Astrocyte (in vitro differentiated cells and primary cell): ENCODE measurements at regions not wholly inside any gene's neighbourhood (a gene's known extent, or its start where the extent isn't known, plus 50 kb on each side); places are given as distances from the start of the nearest gene placed in this dataset.
"Not testable (repeated sequence)": the region's sequence is repeated elsewhere in the genome, so short reads cannot be mapped to it uniquely, and the experiment has no call there.

Experiments
- DNase-seq: peaks from one replicate; pipeline ENCODE4 v3.0.0-alpha.2; 2010; ENCODE audit warnings: low read depth
- FAIRE-seq: peaks from 2 replicates; lab custom pipeline; 2011; peaks lifted over from hg19 to GRCh38; lab: Jason Lieb, UNC
- H2AFZ ChIP-seq: 2 replicates; pipeline ENCODE4 v1.6.0; 2012; ENCODE audit warnings: low read depth, low read length, inconsistent platforms
- H3K27ac ChIP-seq: 2 replicates; pipeline ENCODE4 v1.5.1; 2011; ENCODE audit warnings: low read depth, low read length, inconsistent platforms
- H3K27me3 ChIP-seq: 2 replicates; pipeline ENCODE4 v1.6.0; 2011; ENCODE audit warnings: low read length, inconsistent platforms; ENCODE audit not compliant: insufficient read depth
- H3K36me3 ChIP-seq: 2 replicates; pipeline ENCODE4 v1.5.1; 2011; ENCODE audit warnings: low read length, inconsistent platforms; ENCODE audit not compliant: insufficient read depth
- H3K4me1 ChIP-seq: 2 replicates; pipeline ENCODE4 v1.5.1; 2011; ENCODE audit warnings: low read length, inconsistent platforms; ENCODE audit not compliant: insufficient read depth
- H3K4me2 ChIP-seq: 2 replicates; pipeline ENCODE4 v1.6.0; 2012; ENCODE audit warnings: low read length, inconsistent platforms
- H3K4me3 ChIP-seq: 2 replicates; pipeline ENCODE4 v1.5.1; 2011; ENCODE audit warnings: low read depth, mild to moderate bottlenecking, low read length, inconsistent platforms; ENCODE audit not compliant: insufficient read depth
- H3K79me2 ChIP-seq: 2 replicates; pipeline ENCODE4 v1.6.0; 2012; ENCODE audit warnings: mild to moderate bottlenecking, low read length, inconsistent platforms; ENCODE audit not compliant: insufficient read depth
- H3K9ac ChIP-seq: 2 replicates; pipeline ENCODE4 v1.6.0; 2012; ENCODE audit warnings: mild to moderate bottlenecking, low read length, inconsistent platforms
- H3K9me3 ChIP-seq: 2 replicates; pipeline ENCODE4 v1.5.1; 2012; ENCODE audit warnings: low read depth, mild to moderate bottlenecking, low read length, inconsistent platforms; ENCODE audit not compliant: insufficient read depth
- H4K20me1 ChIP-seq: 2 replicates; pipeline ENCODE4 v1.6.0; 2012; ENCODE audit warnings: low read length, inconsistent platforms; ENCODE audit not compliant: insufficient read depth
- H3K27ac Mint-ChIP-seq: one replicate; pipeline ENCODE4 v1.8.0; 2021; ENCODE audit warnings: mild to moderate bottlenecking, mixed read lengths; ENCODE audit not compliant: unreplicated experiment
- H3K27me3 Mint-ChIP-seq: one replicate; pipeline ENCODE4 v1.8.0; 2021; ENCODE audit warnings: low read depth, mixed read lengths; ENCODE audit not compliant: unreplicated experiment
- H3K36me3 Mint-ChIP-seq: one replicate; pipeline ENCODE4 v1.8.0; 2021; ENCODE audit warnings: low read depth, mixed read lengths; ENCODE audit not compliant: unreplicated experiment
- H3K4me1 Mint-ChIP-seq: one replicate; pipeline ENCODE4 v1.8.0; 2021; ENCODE audit warnings: low read depth, mixed read lengths; ENCODE audit not compliant: unreplicated experiment
- H3K4me3 Mint-ChIP-seq: one replicate; pipeline ENCODE4 v1.8.0; 2021; ENCODE audit warnings: mild to moderate bottlenecking, moderate library complexity, mixed read lengths; ENCODE audit not compliant: unreplicated experiment
- H3K9me3 Mint-ChIP-seq: one replicate; pipeline ENCODE4 v1.8.0; 2021; ENCODE audit warnings: mild to moderate bottlenecking, mixed read lengths; ENCODE audit not compliant: unreplicated experiment
- EZH2 ChIP-seq: IDR thresholded peaks from 2 replicates; pipeline ENCODE4 v1.6.1; 2012; ENCODE audit warnings: mild to moderate bottlenecking, low read length, inconsistent platforms; ENCODE audit not compliant: insufficient read depth
- TF ChIP-seq, protein P1 (sequence below): IDR thresholded peaks from 2 replicates; pipeline ENCODE4 v1.5.1; 2011; ENCODE audit warnings: low read depth, mild to moderate bottlenecking, inconsistent platforms, low read length, moderate library complexity; ENCODE audit not compliant: insufficient read depth

GRCh38 chr6:6950373-6951145 is 157.2 kb upstream of the RREB1 start:
- FAIRE-seq (no peak), DNase-seq (no peak)
- no peak overlapping the region for H3K27ac Mint-ChIP-seq
- Histone ChIP-seq H3K79me2 (no peaks in the 10 kb centered on the region), H3K4me2 (no peak overlapping the region), H3K4me1 (no peaks in the 10 kb centered on the region), H3K9me3 (peaks cover 8% of the 10 kb centered on the region), H3K4me3 (no peak overlapping the region), H3K36me3 (no peaks in the 10 kb centered on the region), H3K27ac (no peak overlapping the region), H3K27me3 (no peaks in the 10 kb centered on the region), H2AFZ (no peak overlapping the region), H4K20me1 (no peaks in the 10 kb centered on the region), H3K9ac (no peak overlapping the region)
- no peak for TF ChIP-seq EZH2
- TF ChIP-seq, protein P1, sequence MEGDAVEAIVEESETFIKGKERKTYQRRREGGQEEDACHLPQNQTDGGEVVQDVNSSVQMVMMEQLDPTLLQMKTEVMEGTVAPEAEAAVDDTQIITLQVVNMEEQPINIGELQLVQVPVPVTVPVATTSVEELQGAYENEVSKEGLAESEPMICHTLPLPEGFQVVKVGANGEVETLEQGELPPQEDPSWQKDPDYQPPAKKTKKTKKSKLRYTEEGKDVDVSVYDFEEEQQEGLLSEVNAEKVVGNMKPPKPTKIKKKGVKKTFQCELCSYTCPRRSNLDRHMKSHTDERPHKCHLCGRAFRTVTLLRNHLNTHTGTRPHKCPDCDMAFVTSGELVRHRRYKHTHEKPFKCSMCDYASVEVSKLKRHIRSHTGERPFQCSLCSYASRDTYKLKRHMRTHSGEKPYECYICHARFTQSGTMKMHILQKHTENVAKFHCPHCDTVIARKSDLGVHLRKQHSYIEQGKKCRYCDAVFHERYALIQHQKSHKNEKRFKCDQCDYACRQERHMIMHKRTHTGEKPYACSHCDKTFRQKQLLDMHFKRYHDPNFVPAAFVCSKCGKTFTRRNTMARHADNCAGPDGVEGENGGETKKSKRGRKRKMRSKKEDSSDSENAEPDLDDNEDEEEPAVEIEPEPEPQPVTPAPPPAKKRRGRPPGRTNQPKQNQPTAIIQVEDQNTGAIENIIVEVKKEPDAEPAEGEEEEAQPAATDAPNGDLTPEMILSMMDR = no peak
- peaks cover 12% of the 10 kb centered on the region for H3K9me3 Mint-ChIP-seq
- H3K36me3 Mint-ChIP-seq = no peaks in the 10 kb centered on the region
- H3K4me3 Mint-ChIP-seq = no peak overlapping the region
- no peaks in the 10 kb centered on the region for H3K4me1 Mint-ChIP-seq
- peaks cover 3% of the 10 kb centered on the region for H3K27me3 Mint-ChIP-seq

- Histone ChIP-seq H3K36me3 (no peaks in the 10 kb centered on the region), H3K4me3 (no peak overlapping the region), H4K20me1 (no peaks in the 10 kb centered on the region), H3K27me3 (no peaks in the 10 kb centered on the region), H3K4me2 (no peak overlapping the region), H3K79me2 (no peaks in the 10 kb centered on the region), H3K9ac (no peak overlapping the region), H3K9me3 (peaks cover 8% of the 10 kb centered on the region), H3K4me1 (no peaks in the 10 kb centered on the region), H2AFZ (no peak overlapping the region), H3K27ac (no peak overlapping the region)
- Mint-ChIP-seq H3K27me3 (peaks cover 3% of the 10 kb centered on the region), H3K27ac (no peak overlapping the region), H3K4me3 (no peak overlapping the region), H3K9me3 (peaks cover 14% of the 10 kb centered on the region), H3K36me3 (no peaks in the 10 kb centered on the region), H3K4me1 (no peaks in the 10 kb centered on the region)
- no peak for FAIRE-seq
- TF ChIP-seq, protein P1 = no peak
- no peak for TF ChIP-seq EZH2
- DNase-seq = no peak
Observed at GRCh38 chr6:6951355-6951754, 156.4 kb upstream of the RREB1 start.

DNA sequence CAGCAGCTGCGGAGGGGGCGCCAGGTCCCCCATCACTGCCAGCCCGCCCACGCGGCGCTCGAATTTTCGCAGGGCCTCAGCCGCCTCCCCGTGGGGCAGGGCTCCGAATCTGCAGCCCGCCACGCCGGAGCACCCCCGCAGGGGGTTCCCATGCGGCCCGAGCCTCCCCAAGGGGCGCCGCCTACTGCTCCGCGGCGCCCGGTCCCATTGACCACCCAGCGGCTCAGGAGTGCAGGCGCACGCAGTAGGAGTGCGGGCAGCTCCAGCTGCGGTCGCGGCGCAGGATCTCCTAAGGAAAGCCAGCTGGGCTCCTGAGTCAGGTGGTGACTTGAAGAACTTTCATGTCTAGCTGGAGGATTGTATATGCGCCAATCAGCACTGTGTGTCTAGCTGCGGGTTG is 155.3 kb upstream of the RREB1 start:
- H3K9me3 ChIP-seq = peaks cover 8% of the 10 kb centered on the region
- DNase-seq (no peak), FAIRE-seq (no peak)
- no peak overlapping the region for H3K4me2 ChIP-seq
- no peaks in the 10 kb centered on the region for H3K36me3 ChIP-seq
- H3K27ac ChIP-seq = no peak overlapping the region
- peaks cover 3% of the 10 kb centered on the region for H3K36me3 Mint-ChIP-seq
- H4K20me1 ChIP-seq = no peaks in the 10 kb centered on the region
- no peak overlapping the region for H2AFZ ChIP-seq
- peaks cover 20% of the 10 kb centered on the region for H3K9me3 Mint-ChIP-seq
- no peaks in the 10 kb centered on the region for H3K79me2 ChIP-seq
- H3K4me3 ChIP-seq = no peak overlapping the region
- no peak for TF ChIP-seq EZH2
- TF ChIP-seq, protein P1 = no peak
- H3K27me3 ChIP-seq = no peaks in the 10 kb centered on the region
- no peaks in the 10 kb centered on the region for H3K4me1 Mint-ChIP-seq
- H3K27me3 Mint-ChIP-seq = peaks cover 9% of the 10 kb centered on the region
- no peak overlapping the region for H3K27ac Mint-ChIP-seq
- no peak overlapping the region for H3K9ac ChIP-seq
- no peak overlapping the region for H3K4me3 Mint-ChIP-seq
- no peaks in the 10 kb centered on the region for H3K4me1 ChIP-seq

- not testable (repeated sequence) for DNase-seq, H3K9ac ChIP-seq, H3K4me3 ChIP-seq, H3K27ac ChIP-seq, H3K9me3 ChIP-seq, H3K4me1 Mint-ChIP-seq, FAIRE-seq, H3K4me1 ChIP-seq, H3K79me2 ChIP-seq, H3K4me3 Mint-ChIP-seq, H3K4me2 ChIP-seq, H3K36me3 ChIP-seq, H2AFZ ChIP-seq, H3K27me3 ChIP-seq, H3K27me3 Mint-ChIP-seq, H3K36me3 Mint-ChIP-seq, H4K20me1 ChIP-seq, H3K27ac Mint-ChIP-seq
- peaks cover 20% of the 10 kb centered on the region for H3K9me3 Mint-ChIP-seq
Observed at GRCh38 chr6:6952927-6953326, 154.8 kb upstream of the RREB1 start.
